GM12873 (cell line): ENCODE measurements at regions not wholly inside any gene's neighbourhood (a gene's known extent, or its start where the extent isn't known, plus 50 kb on each side); places are given as distances from the start of the nearest gene placed in this dataset.

Source experiments
- CTCF ChIP-seq: IDR thresholded peaks from 2 replicates; pipeline ENCODE4 v1.5.1; 2012; ENCODE audit warnings: low read depth, mild to moderate bottlenecking, moderate library complexity, low read length, control low read depth; ENCODE audit not compliant: insufficient read depth; ENCODE audit errors: missing control alignments

GRCh38 chr20:53801609-53802370 is 208.2 kb upstream of the ZNF217 start:
- no peak for TF ChIP-seq CTCF

- TF ChIP-seq CTCF, result no peak
Observed at GRCh38 chr20:53800883-53801604, 207.4 kb upstream of the ZNF217 start.

GRCh38 chr20:53800418-53800817 is 206.8 kb upstream of the ZNF217 start:
- TF ChIP-seq CTCF, result no peak

- TF ChIP-seq CTCF, result no peak
Observed at GRCh38 chr20:53797085-53797484, 203.4 kb upstream of the ZNF217 start.

GRCh38 chr20:53795170-53795569 is 201.5 kb upstream of the ZNF217 start:
- no peak for TF ChIP-seq CTCF

GRCh38 chr20:53794529-53795115 is 201.0 kb upstream of the ZNF217 start:
- TF ChIP-seq CTCF, result no peak

GRCh38 chr20:53793783-53794383 is 200.2 kb upstream of the ZNF217 start:
- no peak for TF ChIP-seq CTCF
